Colon (tissue), 2 donors: ENCODE measurements at regions not wholly inside any gene's neighbourhood (a gene's known extent, or its start where the extent isn't known, plus 50 kb on each side); places are given as distances from the start of the nearest gene placed in this dataset.
"Not testable (repeated sequence)": the region's sequence is repeated elsewhere in the genome, so short reads cannot be mapped to it uniquely, and the experiment has no call there.

Experiments
- FAIRE-seq: peaks from 2 replicates; lab custom pipeline; 2012; peaks lifted over from hg19 to GRCh38; lab: Jason Lieb, UNC
- donor health status: control.
- donor health status: control.

DNA sequence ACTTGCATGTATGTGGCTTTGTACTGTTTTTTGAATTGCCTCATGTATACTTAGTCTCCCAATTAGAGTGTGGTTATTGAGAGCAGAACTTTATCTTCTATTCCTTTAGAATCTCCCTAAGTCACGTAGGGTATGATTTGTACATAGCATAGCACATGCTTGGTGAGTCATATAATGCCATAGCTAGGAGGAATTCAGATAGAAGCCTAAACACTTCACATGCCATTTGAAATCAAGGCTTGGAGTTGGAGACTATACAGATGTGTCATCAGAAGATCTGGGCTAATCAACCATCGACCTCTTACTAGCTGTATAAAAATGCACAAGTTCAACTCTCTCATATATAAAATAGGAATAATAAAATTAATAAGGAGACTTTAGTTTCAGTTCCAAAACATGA is 222.6 kb upstream of the ST6GAL2 start:
- no peak for FAIRE-seq

DNA sequence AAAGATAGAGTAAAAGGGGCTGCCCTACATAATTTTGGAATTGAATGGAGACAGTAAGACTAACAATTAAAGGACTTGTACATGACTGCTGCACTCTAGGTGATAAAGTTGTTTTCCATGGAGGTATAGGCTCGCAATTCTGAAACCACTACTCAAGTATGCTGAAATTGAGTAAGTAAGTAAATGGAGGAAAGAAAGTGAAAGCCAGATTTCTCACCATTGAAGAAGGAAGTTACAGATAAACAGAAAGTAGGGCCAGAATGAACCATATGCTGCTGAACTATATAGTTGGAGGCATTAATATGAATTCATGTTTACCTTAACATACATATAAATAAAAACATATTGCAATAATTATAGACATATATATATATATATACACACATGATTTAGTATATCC is 225.7 kb upstream of the ST6GAL2 start:
- FAIRE-seq, result no peak

DNA sequence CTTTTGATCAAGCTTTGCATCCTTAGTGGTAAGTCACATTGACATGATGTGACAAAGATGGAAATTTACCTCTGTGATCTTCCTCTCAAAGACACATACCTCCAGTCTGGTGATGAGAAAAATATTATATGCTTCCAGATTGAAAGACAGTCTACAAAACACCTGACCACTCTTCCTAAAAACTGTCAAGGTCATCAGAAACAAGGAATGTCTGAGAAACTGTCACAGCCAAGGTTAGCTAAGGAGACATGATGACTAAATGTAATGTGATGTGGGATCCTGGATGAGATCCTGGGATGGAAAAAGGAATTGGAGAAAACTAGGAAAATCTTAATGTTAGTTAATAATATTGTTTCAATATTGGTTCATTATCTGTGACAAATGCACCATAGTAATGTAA is 226.6 kb upstream of the ST6GAL2 start:
- FAIRE-seq, result no peak

DNA sequence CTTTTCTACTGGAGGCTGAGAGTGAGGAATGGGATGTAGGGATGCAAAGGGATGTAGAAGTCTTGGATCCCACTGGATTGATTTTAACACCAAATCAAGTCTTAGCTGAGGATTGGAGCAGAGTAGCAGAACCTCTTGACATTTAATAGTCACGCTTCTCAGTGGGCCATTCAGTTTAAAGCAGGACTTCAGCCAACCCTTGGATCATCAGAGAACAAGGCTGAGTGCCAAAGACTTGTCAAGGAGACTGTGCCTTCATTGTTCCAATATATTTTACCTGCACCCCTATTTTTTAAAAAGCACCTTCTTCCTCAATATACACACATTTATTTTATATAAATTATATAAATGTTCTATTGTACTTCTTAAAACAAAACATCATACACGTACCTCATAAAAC is 242.4 kb upstream of the ST6GAL2 start:
- no peak for FAIRE-seq

DNA sequence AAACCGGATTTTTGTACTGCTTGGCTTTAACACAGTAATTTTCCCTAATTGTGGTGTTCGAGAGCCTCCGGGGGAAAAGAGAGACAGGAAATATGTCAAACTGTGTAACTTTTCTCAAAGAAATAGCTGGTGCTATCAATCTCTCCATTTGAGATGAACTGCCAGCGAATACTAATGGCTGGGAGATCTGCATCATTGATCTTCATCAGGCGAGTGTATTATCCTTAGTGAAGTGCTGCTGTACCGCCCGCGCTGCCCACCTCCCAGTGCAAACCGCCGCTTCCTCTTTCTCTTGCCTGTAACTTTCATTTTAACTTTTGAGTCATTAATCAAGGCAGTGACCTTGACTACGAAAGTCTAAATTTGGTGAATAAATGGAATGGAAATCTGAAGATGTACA is 246.1 kb upstream of the ST6GAL2 start:
- no peak for FAIRE-seq

DNA sequence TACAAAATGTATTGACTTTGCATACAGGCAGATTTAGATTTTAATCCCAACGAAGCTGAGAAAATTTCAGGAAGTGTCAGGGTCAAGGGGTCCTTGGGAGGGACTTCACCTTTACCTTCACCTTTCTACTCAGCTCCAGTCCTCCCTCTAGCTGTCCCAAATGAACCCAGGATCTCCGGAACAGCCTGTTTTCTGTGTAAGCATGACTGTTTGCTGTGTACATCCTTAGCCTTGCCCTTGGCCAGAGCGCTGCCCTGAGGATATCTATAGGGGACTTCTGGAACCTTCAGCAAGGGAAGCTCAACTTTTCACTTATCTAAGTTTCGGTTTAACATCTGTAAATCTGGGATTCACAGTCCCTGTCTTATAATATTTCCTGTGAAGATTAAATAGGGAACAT is 246.8 kb upstream of the ST6GAL2 start:
- FAIRE-seq, result no peak

DNA sequence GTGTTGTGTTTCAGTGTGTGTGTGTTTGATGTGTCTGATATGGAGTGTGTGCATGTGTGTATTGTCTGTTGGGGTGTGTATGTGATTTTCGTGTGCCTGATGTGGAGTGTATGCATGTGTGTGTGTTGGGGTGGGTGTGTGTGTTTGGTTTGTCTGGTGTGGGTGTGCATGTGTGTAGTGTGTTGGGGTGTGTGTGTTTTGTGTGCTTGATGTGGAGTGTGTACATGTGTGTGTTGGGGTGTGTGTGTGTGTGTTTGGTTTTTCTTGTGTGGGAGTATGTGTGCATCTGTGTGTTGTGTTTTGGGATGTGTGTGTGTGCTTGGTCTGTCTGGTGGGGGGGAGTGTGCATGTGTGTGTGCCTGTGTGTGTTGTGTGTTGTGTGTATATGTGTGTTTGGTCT is 247.4 kb upstream of the ST6GAL2 start:
- no peak for FAIRE-seq

DNA sequence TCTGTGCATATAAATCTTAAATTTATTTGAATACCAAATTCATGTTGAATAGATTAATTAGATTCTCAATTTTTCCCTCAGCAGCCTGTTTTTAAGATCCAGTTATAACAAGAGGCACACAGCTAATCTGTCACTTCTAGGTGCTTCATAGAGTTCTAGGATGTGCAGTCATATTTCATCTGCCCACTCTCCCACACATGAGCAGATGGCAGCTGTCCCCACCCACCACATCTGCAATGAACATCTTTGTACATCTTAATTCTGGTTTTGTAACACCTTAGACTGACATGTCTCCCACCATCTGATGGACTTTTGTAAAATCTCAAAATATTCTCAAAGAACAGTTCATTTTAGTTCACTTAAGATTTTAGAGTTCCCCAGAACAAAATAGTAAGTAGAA is 250.8 kb upstream of the ST6GAL2 start:
- no peak for FAIRE-seq

DNA sequence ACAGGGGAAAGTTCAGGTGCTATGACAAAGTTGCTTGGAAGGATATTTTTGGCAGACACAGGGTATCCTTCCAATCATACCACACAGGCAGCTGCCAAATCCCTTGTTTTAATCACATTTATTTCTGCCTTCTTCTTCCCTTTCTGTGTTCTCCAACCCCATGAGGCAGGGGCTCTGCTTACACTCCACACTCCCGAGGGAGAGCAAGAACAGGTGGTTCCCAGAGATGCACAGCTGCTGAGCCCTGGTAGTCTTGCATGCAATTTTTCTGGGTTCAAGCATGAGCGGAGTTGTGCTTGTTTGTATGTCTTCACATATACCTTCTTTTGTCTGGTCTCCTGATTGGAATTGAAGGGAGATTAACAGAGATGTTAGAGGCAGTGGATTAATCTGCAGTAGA is 251.7 kb upstream of the ST6GAL2 start:
- FAIRE-seq, result no peak

DNA sequence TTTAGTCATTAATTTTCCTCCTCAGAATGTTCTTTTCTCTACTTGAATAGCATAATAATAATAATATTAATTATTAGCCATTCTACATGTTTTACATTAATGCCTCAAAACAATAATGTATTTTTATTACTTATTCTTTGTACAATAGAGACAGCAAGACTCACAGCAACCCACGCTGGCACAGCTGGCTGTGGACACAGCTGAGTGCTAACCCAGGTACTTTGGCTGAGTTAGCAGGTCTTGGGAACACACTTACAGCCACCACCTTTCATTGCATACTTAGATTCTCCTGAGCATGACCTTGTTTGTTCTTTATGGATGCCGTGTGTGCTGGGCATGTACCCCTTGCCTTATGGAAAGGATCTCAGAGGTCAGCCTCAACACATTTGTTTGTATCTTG is 260.2 kb upstream of the ST6GAL2 start:
- no peak for FAIRE-seq

DNA sequence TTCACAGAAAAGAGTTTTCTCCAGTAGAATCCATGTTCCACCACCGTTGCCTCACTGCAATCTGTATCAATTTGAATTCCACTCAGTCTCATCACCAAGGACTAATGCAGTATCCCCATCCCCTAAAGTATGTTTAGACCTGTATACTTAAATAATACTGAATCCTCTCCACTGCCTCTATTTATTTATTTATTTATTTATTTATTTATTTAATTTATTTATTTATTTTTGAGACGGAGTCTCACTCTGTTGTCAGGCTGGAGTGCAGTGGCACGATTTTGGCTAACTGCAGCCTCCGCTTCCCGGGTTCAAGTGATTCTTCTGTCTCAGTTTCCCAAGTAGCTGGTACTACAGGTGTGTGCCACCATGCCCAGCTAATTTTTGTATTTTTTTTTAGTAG is 260.7 kb upstream of the ST6GAL2 start:
- FAIRE-seq, result not testable (repeated sequence)

DNA sequence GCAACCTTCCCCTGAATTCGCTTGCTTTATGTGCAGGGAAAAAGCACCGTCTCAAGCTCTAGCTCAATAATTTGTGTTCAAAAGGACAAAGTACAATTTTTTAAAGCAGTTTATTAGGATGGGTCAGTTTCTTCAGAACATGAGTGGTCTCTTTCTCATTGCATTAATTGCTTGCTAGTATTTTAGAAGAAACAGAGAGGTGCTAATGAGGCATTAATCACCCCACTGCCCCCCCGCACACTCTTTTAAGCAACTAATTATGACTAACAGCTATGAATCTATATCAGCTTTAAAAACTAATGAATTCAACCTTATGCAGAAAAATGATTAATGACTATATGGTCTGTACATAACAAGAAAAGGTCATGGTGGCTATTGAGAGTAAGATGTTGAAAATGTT is 262.1 kb upstream of the ST6GAL2 start:
- FAIRE-seq, result no peak

DNA sequence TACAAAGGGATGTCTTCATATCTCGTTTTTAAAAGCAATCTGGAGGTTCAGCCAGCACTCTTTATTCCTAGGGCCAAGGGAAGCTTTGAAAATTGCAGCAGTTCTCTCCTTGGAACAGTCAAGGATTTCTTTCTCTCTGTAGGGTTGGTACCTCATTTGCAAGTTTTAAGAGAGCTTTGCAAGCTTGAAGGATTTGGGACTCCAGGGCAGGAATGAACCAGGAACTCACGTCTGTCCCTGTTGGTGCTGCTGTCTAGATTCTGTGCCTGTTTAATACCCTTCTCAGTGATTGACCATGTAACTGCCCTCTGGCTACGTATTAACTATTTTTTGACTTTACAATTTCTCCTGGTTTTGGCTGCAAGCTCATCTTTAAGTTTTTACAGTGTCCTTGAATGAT is 262.5 kb upstream of the ST6GAL2 start:
- FAIRE-seq, result no peak

DNA sequence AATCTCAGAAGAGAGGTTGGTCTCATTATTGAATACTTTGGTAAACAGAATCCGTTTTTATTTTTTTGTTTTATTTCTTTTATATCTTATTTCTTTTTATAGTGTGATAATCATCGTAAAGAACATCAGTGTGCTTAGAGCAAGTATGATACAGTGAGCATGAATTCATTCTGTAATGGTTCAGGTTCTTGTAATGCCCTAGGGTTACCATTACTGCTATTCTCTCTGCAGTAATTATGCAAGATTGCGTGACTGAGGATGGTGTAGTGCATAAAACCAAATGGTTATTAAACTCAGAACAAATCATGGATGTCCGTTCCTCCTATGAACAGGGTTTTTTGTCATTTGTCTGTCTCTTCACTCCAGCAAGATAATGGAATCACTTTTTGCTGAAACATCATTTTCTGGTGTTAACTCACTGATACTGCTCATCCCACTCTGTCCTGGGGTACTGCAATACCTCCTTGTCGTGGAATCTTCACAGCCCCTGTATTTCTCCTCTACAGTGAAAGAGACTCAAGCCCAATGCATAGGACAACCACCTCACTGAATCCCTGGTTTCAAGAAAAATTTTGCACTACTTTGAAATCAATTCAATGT is 274.8 kb upstream of the ST6GAL2 start:
- FAIRE-seq, result no peak

DNA sequence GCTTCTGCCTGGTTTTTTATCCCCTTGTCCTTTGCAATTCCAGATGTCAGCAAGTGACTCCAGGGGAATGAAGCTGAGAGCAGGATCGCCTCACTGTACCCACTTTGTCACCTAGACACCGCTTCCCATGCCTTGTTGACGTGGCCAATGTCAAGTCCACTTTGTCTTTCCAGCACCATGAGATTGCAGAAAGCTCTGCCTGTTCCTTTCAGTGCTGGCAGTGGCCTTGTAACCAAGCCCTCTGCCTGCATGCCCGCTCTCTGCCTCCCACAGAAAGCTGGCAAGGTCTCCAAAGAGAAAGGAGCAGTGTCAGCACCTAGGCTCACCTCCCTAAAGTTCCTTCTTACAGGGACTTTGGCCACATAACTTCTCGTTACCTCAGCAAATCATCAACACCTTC is 282.2 kb upstream of the ST6GAL2 start:
- FAIRE-seq, result no peak

DNA sequence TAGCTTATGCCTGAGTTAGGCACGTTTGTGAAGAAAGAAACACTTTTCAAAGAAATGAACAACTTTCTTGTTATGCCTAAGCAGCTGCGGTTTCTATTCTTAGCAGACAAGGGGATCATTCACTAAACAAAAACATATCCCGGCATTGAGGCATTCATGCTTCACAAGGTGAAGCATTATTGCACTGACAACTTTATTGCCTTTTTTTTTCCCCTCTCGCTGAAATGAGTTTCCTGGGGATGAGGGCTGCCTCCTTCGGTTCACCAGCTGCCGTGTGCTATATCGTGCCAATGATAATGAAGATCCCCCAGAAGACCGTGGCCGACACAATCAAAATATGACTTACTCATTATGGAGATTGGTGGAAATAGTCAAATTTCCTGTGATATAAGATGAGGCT is 288.2 kb upstream of the ST6GAL2 start:
- no peak for FAIRE-seq

DNA sequence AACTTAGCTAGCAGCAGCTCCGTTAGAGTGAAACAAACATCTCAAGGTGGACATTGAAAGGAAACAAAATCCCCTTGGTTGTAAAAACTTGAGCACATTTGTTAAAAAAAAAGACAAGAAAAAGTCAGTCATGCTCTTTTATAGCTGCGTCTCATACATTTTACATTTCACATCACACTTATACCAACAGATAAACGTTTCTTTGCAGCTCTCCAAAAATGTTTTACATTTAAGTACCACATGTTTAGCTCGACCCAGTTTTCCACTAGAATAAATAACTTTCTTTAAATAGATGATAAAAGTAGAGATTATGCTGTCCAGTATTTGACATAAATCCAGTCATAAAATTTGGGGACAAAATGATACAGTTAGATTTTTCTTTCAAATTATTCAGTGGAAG is 297.0 kb upstream of the ST6GAL2 start:
- no peak for FAIRE-seq

DNA sequence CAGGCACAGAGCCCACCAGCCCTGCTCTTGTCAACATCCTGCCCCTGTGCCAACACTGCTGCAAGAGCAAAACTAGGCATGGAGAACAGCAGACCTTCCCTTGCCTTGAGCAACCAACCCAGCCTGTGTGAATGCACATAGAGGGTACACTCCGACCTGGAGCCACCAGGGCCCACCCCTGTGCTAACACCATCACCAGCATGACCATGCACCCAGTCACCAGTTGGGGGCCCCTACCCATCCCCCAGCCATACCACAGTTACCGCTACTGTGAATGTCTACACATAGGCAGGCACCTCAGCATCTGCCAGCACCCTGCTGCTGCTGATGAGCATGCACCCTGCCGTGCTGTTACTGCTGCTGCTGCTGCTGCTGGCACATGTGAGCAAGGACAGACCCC is 301.9 kb upstream of the ST6GAL2 start:
- no peak for FAIRE-seq

DNA sequence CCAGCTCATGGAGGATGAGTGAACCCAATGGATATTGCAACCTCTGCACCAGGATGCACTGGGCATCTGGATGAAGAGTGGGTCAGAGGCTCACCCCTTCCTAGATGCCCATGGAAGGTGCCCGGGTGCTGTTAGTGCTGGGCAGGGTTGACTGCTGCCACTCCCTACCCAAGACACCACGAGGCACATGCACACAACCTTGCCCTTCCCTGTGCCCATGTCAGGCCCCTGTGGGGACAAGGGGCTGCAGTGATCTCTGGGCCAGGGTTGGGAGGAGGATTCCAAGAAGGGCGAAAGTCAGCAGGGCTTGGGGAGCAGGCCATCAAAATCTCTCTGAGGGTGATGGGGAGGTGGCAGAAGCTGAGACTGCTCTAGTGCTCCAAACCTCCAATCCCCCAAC is 309.7 kb upstream of the ST6GAL2 start:
- no peak for FAIRE-seq

DNA sequence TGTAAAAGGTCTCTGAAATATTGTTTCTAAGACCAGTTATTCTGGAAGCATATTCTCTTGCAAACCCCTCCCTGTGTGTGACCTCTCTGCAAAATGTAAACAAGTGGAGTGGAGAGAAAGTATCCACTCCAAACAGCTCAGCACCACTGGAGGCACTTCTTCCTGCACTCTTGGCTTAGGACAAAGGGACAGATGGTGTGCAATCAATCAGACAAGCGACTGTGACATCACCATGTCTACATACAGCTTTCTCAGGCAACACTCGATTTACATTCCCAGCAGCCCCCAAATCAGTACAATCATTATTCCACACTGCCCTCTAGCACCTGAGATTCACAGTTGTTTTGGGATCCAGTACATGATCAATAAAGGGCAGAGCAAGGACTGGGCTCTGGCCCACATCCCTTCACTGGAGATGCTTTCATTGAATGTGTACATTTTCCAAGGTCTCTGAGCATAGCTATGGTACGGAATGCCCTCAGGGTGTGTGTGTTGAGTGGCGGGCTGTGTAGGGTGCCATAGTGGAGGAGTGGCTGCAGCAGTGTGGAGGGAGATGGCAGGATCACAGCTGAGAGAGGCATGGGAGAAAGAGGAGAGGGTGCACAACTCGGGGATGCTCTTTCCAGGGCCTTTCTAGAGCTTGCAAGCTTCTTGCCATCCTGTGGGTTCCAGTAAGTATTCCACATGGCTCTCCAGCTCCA is 311.8 kb upstream of the ST6GAL2 start:
- FAIRE-seq, result no peak

DNA sequence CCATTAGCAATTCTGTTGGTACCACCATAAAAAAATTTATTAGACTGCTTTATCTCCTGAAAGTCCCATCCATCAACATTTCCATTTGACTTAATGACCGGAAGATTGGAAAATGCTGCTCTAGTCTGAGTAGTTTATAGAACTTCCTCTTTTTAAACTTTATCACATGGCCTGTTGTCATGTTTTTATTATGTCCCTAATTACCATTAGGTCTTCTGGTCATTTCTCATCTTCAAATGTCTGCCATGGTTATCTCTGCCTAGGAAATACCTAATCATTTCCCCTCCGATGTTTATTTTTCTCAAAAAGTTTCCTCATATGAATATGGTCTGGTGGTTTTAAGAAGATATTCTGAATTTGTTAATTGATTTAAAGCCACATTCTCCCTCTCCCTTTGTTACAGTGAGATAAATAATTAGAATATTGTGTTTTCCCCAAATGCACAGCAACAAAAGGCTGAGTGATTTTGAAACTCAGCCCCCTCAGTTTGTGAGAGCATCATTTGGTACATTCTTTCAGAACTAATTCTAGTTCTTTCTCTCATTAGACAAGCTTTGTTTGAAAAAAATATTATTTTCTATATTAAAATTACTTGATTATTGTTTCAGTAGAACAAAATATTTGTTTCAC is 317.1 kb upstream of the ST6GAL2 start:
- no peak for FAIRE-seq

DNA sequence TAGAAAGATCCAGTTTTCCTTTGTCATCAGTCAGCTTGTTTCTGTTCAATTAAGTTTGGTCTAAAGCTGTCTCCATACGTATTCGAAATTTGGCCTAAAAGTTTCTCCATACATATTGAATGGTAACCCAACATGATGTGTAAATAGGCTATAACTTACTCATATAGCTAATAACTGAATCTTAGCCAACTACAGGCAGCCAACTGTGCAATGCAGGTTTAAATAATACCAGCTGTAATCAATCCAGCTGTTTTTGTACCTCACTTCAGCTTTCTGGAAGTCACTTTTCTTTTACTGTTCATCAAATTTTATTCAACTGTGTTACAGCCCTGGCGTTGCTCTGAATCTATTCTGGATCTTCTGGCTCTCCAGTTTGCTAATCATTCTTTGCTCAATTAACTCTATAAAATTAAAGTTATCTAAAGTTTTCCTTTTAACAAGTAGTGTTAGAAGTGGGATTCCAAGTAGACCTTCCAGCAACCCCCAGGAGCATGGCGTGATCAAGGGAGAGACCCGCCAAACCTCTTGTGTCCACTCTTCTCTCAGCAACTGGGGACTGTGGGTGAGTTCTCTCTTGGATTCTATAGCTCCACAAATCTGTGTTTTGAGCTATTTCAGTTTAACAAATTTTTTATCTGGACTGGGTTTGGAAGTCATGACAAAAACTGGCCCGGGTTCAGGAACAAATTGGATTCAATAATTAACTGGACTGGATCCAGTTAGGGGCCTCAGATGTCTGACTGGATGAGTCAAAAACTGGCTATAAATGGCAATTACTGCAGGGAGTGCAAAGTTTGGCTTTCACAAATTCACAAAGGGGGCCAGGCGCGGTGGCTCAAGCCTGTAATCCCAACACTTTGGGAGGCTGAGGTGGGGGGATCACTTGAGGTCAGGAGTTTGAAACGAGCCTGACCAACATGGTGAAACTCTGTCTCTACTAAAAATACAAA is 329.7 kb upstream of the ST6GAL2 start:
- FAIRE-seq, result no peak

DNA sequence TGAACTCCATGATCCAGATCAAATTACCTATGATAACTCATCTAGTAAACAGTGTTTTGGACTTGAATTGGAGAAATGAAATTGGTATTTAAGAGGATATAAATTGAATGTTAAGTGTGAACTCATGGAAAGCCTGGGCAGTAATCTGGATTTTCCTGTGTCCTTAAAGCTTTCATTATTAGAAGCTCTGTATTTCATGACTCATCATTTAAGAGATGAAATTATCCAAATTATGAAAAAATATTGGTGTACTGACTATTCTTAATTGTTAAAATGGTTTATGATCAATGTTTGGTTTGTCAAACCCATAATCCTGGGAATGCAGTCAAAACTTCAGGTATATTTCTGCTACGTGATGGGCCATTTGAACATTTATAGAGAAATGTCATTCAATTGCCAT is 332.2 kb upstream of the ST6GAL2 start:
- FAIRE-seq, result no peak
